GM23338 (cell line): ENCODE measurements at regions not wholly inside any gene's neighbourhood (a gene's known extent, or its start where the extent isn't known, plus 50 kb on each side); places are given as distances from the start of the nearest gene placed in this dataset.

Source experiments
- ATAC-seq: fragments of 200-7000 bp; cut with Tn5 transposase; 3 replicates; pipeline ENCODE4 v1.9.1; 2020
- DNase-seq: peaks from one replicate; pipeline ENCODE4 v3.0.0-alpha.2; 2015; ENCODE audit warnings: low spot score
- H2AFZ ChIP-seq: fragments of 200-600 bp; sonication (generic); 2 replicates; pipeline ENCODE4 v1.8.0; 2016; ENCODE audit warnings: antibody characterized with exemption, mild to moderate bottlenecking, moderate library complexity
- H3F3A ChIP-seq: fragments of 200-600 bp; sonication (generic); replicated peaks from 2 replicates; pipeline ENCODE4 v1.8.0; 2017; ENCODE audit warnings: antibody characterized with exemption, mixed run types, low read depth
- H3K27ac ChIP-seq: fragments of 200-600 bp; sonication (generic); 2 replicates; pipeline ENCODE4 v1.6.1; 2016; ENCODE audit warnings: low read depth
- H3K27me3 ChIP-seq: fragments of 200-600 bp; sonication (generic); 2 replicates; pipeline ENCODE4 v1.8.0; 2016; ENCODE audit warnings: mild to moderate bottlenecking, mixed run types, moderate library complexity; ENCODE audit not compliant: insufficient read depth
- H3K36me3 ChIP-seq: fragments of 200-600 bp; sonication (generic); 2 replicates; pipeline ENCODE4 v1.8.0; 2016; ENCODE audit warnings: mild to moderate bottlenecking; ENCODE audit not compliant: insufficient read depth
- H3K4me1 ChIP-seq: fragments of 200-600 bp; sonication (generic); 2 replicates; pipeline ENCODE4 v1.8.0; 2016; ENCODE audit warnings: mild to moderate bottlenecking, moderate library complexity; ENCODE audit not compliant: insufficient read depth
- H3K4me2 ChIP-seq: fragments of 200-600 bp; sonication (generic); 2 replicates; pipeline ENCODE4 v1.7.1; 2017; ENCODE audit warnings: mixed run types
- H3K4me3 ChIP-seq: fragments of 200-600 bp; sonication (generic); 2 replicates; pipeline ENCODE4 v1.6.1; 2016; ENCODE audit warnings: mixed run types
- H3K79me2 ChIP-seq: fragments of 200-600 bp; sonication (generic); replicated peaks from 2 replicates; pipeline ENCODE4 v1.8.0; 2017; ENCODE audit warnings: mild to moderate bottlenecking; ENCODE audit not compliant: insufficient read depth
- H3K9me2 ChIP-seq: fragments of 200-600 bp; sonication (generic); 2 replicates; pipeline ENCODE4 v1.8.0; 2017; ENCODE audit not compliant: insufficient read depth
- H4K20me1 ChIP-seq: fragments of 200-600 bp; sonication (generic); replicated peaks from 2 replicates; pipeline ENCODE4 v1.8.0; 2017; ENCODE audit warnings: mild to moderate bottlenecking; ENCODE audit not compliant: insufficient read depth
- H3K27ac Mint-ChIP-seq: 2 replicates; pipeline ENCODE4 v1.8.0; 2020; ENCODE audit warnings: inconsistent platforms, mild to moderate bottlenecking, moderate library complexity, mixed read lengths
- H3K27me3 Mint-ChIP-seq: 3 replicates; pipeline ENCODE4 v1.8.0; 2022; ENCODE audit warnings: low read depth, mild to moderate bottlenecking, moderate library complexity, mixed read lengths, inconsistent platforms; ENCODE audit not compliant: insufficient read depth, poor library complexity
- H3K36me3 Mint-ChIP-seq: 3 replicates; pipeline ENCODE4 v1.8.0; 2021; ENCODE audit warnings: low read depth, mild to moderate bottlenecking, inconsistent platforms, moderate library complexity, mixed read lengths
- H3K4me1 Mint-ChIP-seq: 3 replicates; pipeline ENCODE4 v1.8.0; 2020; ENCODE audit warnings: mild to moderate bottlenecking, inconsistent platforms, mixed read lengths
- H3K4me3 Mint-ChIP-seq: 3 replicates; pipeline ENCODE4 v1.8.0; 2021; ENCODE audit warnings: moderate library complexity, mild to moderate bottlenecking, inconsistent platforms, mixed read lengths
- H3K9me3 Mint-ChIP-seq: 3 replicates; pipeline ENCODE4 v1.8.0; 2020; ENCODE audit warnings: moderate library complexity, mild to moderate bottlenecking, inconsistent platforms, mixed read lengths
- CREB1 ChIP-seq: fragments of 250-450 bp; sonication (Bioruptor Pico); IDR thresholded peaks from 2 replicates; pipeline ENCODE4 v1.5.0; 2020; ENCODE audit warnings: low read depth, mild to moderate bottlenecking, moderate library complexity
- EZH2 ChIP-seq: fragments of 200-600 bp; sonication (generic); IDR thresholded peaks from one replicate; pipeline ENCODE4 v1.8.0; 2017; ENCODE audit warnings: antibody characterized with exemption, mild to moderate bottlenecking, low read depth; ENCODE audit not compliant: unreplicated experiment
- POLR2AphosphoS5 ChIP-seq: IDR thresholded peaks from 2 replicates; pipeline ENCODE4 v1.6.1; 2016; ENCODE audit warnings: antibody characterized with exemption, low read depth
- STAT1 ChIP-seq: IDR thresholded peaks from one replicate; pipeline ENCODE4 v1.6.1; 2016; ENCODE audit warnings: antibody characterized with exemption; ENCODE audit not compliant: unreplicated experiment
- ZNF114 ChIP-seq: fragments of 250-450 bp; sonication (Bioruptor Pico); IDR thresholded peaks from 2 replicates; pipeline ENCODE4 v1.5.0; 2020; ENCODE audit warnings: mild to moderate bottlenecking, moderate library complexity
- ZNF331 ChIP-seq: fragments of 250-450 bp; sonication (Bioruptor Pico); IDR thresholded peaks from 2 replicates; pipeline ENCODE4 v1.5.0; 2020; ENCODE audit warnings: low read depth, mild to moderate bottlenecking, moderate library complexity
- TF ChIP-seq, protein P1 (sequence below), 2 experiments: fragments of 200-600 bp in 1 of 2; sonication (generic) in 1 of 2; conservative IDR thresholded peaks; 2 replicates each; pipeline versions ENCODE4 v1.5.1 to v1.6.1; 2016 to 2017; ENCODE audit warnings: antibody characterized with exemption in 2 of 2, low read depth in 2 of 2, mild to moderate bottlenecking in 2 of 2, moderate library complexity in 1 of 2
- TF ChIP-seq, protein P2 (sequence below): fragments of 250-450 bp; sonication (Bioruptor Pico); IDR thresholded peaks from 2 replicates; pipeline ENCODE4 v1.5.0; 2020; ENCODE audit warnings: mild to moderate bottlenecking, moderate library complexity
- TF ChIP-seq, protein P3 (sequence below): IDR thresholded peaks from 2 replicates; pipeline ENCODE4 v1.6.1; 2016; ENCODE audit warnings: antibody characterized with exemption
- TF ChIP-seq, protein P4 (sequence below): IDR thresholded peaks from one replicate; pipeline ENCODE4 v1.6.1; 2018; ENCODE audit warnings: antibody characterized with exemption; ENCODE audit not compliant: unreplicated experiment

DNA sequence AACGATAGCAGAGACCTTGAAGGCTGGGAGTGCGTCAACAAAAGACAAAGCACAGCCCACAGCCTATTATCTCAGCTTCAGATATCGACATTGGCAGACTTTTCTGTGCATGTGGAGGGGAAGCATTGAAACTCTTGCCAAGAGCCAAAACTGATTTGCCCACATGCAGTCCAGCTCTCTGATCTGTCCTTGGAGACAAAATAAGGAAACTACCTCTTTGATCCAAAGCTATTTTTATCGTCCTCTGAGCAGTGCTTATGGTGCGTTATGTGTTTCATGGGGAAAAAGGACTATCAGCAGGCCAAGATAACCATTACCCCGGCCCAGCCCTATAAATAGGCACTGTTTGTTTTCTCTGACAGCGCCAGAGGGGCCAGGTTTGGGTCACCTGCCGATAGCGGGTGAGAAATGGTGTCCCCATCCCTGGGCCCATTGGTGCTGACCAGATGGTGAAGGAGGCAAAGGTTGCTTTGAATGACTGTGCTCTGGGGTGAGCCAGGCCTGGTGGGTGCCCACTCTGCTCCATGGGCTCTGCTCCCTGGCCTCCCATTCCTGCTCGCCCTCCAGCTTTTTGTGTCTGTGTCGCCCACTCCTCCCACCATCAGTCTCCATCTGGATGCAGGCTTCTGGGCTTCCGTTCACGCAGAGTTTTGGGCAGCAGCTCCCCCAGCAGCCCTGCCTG is 176.1 kb upstream of the HS6ST1 start:
- peaks cover 7% of the 10 kb centered on the region for H3K27me3 Mint-ChIP-seq
- ATAC-seq (no peak), DNase-seq (no peak)
- H3K4me3 Mint-ChIP-seq, result no peak overlapping the region
- Histone ChIP-seq H3K4me3 (no peak overlapping the region), H3K36me3 (no peaks in the 10 kb centered on the region), H3K4me1 (peaks cover 37% of the 10 kb centered on the region), H3K79me2 (no peaks in the 10 kb centered on the region), H3K27me3 (no peaks in the 10 kb centered on the region; the same call in 1 of the 2 replicates), H3K4me2 (no peak overlapping the region), H3F3A (peaks cover 18% of the 10 kb centered on the region), H3K27ac (no peak overlapping the region), H2AFZ (no peak overlapping the region), H3K9me2 (no peaks in the 10 kb centered on the region), H4K20me1 (no peaks in the 10 kb centered on the region)
- TF ChIP-seq, protein P1, sequence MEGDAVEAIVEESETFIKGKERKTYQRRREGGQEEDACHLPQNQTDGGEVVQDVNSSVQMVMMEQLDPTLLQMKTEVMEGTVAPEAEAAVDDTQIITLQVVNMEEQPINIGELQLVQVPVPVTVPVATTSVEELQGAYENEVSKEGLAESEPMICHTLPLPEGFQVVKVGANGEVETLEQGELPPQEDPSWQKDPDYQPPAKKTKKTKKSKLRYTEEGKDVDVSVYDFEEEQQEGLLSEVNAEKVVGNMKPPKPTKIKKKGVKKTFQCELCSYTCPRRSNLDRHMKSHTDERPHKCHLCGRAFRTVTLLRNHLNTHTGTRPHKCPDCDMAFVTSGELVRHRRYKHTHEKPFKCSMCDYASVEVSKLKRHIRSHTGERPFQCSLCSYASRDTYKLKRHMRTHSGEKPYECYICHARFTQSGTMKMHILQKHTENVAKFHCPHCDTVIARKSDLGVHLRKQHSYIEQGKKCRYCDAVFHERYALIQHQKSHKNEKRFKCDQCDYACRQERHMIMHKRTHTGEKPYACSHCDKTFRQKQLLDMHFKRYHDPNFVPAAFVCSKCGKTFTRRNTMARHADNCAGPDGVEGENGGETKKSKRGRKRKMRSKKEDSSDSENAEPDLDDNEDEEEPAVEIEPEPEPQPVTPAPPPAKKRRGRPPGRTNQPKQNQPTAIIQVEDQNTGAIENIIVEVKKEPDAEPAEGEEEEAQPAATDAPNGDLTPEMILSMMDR (conservative IDR thresholded peaks at IDR 0.05; ENCODE audit: low read depth in 2 of 2), result no peak
- TF ChIP-seq, protein P2, sequence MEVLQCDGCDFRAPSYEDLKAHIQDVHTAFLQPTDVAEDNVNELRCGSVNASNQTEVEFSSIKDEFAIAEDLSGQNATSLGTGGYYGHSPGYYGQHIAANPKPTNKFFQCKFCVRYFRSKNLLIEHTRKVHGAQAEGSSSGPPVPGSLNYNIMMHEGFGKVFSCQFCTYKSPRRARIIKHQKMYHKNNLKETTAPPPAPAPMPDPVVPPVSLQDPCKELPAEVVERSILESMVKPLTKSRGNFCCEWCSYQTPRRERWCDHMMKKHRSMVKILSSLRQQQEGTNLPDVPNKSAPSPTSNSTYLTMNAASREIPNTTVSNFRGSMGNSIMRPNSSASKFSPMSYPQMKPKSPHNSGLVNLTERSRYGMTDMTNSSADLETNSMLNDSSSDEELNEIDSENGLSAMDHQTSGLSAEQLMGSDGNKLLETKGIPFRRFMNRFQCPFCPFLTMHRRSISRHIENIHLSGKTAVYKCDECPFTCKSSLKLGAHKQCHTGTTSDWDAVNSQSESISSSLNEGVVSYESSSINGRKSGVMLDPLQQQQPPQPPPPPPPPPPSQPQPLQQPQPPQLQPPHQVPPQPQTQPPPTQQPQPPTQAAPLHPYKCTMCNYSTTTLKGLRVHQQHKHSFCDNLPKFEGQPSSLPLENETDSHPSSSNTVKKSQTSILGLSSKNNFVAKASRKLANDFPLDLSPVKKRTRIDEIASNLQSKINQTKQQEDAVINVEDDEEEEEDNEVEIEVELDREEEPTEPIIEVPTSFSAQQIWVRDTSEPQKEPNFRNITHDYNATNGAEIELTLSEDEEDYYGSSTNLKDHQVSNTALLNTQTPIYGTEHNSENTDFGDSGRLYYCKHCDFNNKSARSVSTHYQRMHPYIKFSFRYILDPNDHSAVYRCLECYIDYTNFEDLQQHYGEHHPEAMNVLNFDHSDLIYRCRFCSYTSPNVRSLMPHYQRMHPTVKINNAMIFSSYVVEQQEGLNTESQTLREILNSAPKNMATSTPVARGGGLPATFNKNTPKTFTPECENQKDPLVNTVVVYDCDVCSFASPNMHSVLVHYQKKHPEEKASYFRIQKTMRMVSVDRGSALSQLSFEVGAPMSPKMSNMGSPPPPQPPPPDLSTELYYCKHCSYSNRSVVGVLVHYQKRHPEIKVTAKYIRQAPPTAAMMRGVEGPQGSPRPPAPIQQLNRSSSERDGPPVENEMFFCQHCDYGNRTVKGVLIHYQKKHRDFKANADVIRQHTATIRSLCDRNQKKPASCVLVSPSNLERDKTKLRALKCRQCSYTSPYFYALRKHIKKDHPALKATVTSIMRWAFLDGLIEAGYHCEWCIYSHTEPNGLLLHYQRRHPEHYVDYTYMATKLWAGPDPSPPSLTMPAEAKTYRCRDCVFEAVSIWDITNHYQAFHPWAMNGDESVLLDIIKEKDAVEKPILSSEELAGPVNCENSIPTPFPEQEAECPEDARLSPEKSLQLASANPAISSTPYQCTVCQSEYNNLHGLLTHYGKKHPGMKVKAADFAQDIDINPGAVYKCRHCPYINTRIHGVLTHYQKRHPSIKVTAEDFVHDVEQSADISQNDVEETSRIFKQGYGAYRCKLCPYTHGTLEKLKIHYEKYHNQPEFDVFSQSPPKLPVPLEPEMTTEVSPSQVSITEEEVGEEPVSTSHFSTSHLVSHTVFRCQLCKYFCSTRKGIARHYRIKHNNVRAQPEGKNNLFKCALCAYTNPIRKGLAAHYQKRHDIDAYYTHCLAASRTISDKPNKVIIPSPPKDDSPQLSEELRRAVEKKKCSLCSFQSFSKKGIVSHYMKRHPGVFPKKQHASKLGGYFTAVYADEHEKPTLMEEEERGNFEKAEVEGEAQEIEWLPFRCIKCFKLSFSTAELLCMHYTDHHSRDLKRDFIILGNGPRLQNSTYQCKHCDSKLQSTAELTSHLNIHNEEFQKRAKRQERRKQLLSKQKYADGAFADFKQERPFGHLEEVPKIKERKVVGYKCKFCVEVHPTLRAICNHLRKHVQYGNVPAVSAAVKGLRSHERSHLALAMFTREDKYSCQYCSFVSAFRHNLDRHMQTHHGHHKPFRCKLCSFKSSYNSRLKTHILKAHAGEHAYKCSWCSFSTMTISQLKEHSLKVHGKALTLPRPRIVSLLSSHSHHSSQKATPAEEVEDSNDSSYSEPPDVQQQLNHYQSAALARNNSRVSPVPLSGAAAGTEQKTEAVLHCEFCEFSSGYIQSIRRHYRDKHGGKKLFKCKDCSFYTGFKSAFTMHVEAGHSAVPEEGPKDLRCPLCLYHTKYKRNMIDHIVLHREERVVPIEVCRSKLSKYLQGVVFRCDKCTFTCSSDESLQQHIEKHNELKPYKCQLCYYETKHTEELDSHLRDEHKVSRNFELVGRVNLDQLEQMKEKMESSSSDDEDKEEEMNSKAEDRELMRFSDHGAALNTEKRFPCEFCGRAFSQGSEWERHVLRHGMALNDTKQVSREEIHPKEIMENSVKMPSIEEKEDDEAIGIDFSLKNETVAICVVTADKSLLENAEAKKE (CRISPR knock-in tag), result no peak
- no peak for TF ChIP-seq POLR2AphosphoS5
- no peak for TF ChIP-seq CREB1
- TF ChIP-seq STAT1, result no peak
- TF ChIP-seq ZNF114 (CRISPR knock-in tag), result no peak
- TF ChIP-seq, protein P3, sequence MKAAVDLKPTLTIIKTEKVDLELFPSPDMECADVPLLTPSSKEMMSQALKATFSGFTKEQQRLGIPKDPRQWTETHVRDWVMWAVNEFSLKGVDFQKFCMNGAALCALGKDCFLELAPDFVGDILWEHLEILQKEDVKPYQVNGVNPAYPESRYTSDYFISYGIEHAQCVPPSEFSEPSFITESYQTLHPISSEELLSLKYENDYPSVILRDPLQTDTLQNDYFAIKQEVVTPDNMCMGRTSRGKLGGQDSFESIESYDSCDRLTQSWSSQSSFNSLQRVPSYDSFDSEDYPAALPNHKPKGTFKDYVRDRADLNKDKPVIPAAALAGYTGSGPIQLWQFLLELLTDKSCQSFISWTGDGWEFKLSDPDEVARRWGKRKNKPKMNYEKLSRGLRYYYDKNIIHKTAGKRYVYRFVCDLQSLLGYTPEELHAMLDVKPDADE, result no peak
- TF ChIP-seq, protein P4, sequence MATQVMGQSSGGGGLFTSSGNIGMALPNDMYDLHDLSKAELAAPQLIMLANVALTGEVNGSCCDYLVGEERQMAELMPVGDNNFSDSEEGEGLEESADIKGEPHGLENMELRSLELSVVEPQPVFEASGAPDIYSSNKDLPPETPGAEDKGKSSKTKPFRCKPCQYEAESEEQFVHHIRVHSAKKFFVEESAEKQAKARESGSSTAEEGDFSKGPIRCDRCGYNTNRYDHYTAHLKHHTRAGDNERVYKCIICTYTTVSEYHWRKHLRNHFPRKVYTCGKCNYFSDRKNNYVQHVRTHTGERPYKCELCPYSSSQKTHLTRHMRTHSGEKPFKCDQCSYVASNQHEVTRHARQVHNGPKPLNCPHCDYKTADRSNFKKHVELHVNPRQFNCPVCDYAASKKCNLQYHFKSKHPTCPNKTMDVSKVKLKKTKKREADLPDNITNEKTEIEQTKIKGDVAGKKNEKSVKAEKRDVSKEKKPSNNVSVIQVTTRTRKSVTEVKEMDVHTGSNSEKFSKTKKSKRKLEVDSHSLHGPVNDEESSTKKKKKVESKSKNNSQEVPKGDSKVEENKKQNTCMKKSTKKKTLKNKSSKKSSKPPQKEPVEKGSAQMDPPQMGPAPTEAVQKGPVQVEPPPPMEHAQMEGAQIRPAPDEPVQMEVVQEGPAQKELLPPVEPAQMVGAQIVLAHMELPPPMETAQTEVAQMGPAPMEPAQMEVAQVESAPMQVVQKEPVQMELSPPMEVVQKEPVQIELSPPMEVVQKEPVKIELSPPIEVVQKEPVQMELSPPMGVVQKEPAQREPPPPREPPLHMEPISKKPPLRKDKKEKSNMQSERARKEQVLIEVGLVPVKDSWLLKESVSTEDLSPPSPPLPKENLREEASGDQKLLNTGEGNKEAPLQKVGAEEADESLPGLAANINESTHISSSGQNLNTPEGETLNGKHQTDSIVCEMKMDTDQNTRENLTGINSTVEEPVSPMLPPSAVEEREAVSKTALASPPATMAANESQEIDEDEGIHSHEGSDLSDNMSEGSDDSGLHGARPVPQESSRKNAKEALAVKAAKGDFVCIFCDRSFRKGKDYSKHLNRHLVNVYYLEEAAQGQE, result no peak
- no peak for TF ChIP-seq ZNF331 (CRISPR knock-in tag)
- TF ChIP-seq EZH2, result no peak
- peaks cover 46% of the 10 kb centered on the region for H3K4me1 Mint-ChIP-seq
- H3K36me3 Mint-ChIP-seq, result peaks cover 3% of the 10 kb centered on the region
- H3K9me3 Mint-ChIP-seq, result peaks cover 4% of the 10 kb centered on the region; the same call in 2 of the 3 replicates
- H3K27ac Mint-ChIP-seq, result no peak overlapping the region
